Naive thymus-derived CD8-positive, alpha-beta T cell (primary cell): ENCODE measurements at regions not wholly inside any gene's neighbourhood (a gene's known extent, or its start where the extent isn't known, plus 50 kb on each side); places are given as distances from the start of the nearest gene placed in this dataset.

Experiments used
- ATAC-seq, 2 donors: fragments of 150-1000 bp; cut with Tn5 transposase in 1 of 2; sonication (Bioruptor Pico), chemical (Tn5 transposase) in 1 of 2; 1 replicate in 1 of 2; 2 replicates in 1 of 2; pipeline ENCODE4 v1.10.0; 2021; ENCODE audit warnings: mild to moderate bottlenecking in 2 of 2, moderate library complexity in 2 of 2
- POLR2A ChIA-PET: fragments of 350-600 bp; sonication (Branson Sonifier 250); formaldehyde crosslinking; loops from one replicate; lab custom pipeline; 2021; ENCODE audit warnings: antibody characterized with exemption; lab: Charles Lee
- DNase-seq, 10 donors: peaks; one replicate each; pipeline versions ENCODE4 v3.0.0 to v3.0.0-alpha.2; 2020 to 2022
- H3K27ac Mint-ChIP-seq, 10 donors: one replicate each; pipeline ENCODE4 v1.8.0; 2020 to 2022; ENCODE audit warnings: mild to moderate bottlenecking in 10 of 10, mixed read lengths in 10 of 10, moderate library complexity in 4 of 10, inconsistent platforms in 1 of 10
- H3K27me3 Mint-ChIP-seq, 5 donors: one replicate each; pipeline ENCODE4 v1.8.0; 2021 to 2022; ENCODE audit warnings: mixed read lengths in 5 of 5
- H3K36me3 Mint-ChIP-seq, 3 donors: one replicate each; pipeline ENCODE4 v1.8.0; 2020 to 2022; ENCODE audit warnings: mixed read lengths in 3 of 3, mild to moderate bottlenecking in 2 of 3, inconsistent platforms in 1 of 3
- H3K4me1 Mint-ChIP-seq, 4 donors: one replicate each; pipeline ENCODE4 v1.8.0; 2021 to 2022; ENCODE audit warnings: mixed read lengths in 4 of 4
- H3K4me3 Mint-ChIP-seq, 10 donors: one replicate each; pipeline ENCODE4 v1.8.0; 2020 to 2022; ENCODE audit warnings: mild to moderate bottlenecking in 10 of 10, mixed read lengths in 10 of 10, moderate library complexity in 6 of 10, inconsistent platforms in 1 of 10
- H3K9me3 Mint-ChIP-seq, 9 donors: one replicate each; pipeline ENCODE4 v1.8.0; 2020 to 2022; ENCODE audit warnings: mixed read lengths in 9 of 9, mild to moderate bottlenecking in 3 of 9, inconsistent platforms in 1 of 9, moderate library complexity in 1 of 9

GRCh38 chr10:28426392-28427159 is 106.3 kb upstream of the WAC start:
- peaks cover 0 to 20% (median 3%) of the 10 kb centered on the region in 5 donors for H3K27me3 Mint-ChIP-seq
- POLR2A ChIA-PET, result interaction anchor here (0.8 kb wide), 1 partner anchor 14 kb away, joined by 3 read pairs; no protein-coding TSS in a partner anchor
- no peaks in the 10 kb centered on the region for H3K36me3 Mint-ChIP-seq
- H3K4me1 Mint-ChIP-seq, result no peaks in the 10 kb centered on the region
- ATAC-seq, result no peak
- H3K4me3 Mint-ChIP-seq, result no peak overlapping the region
- H3K27ac Mint-ChIP-seq, result no peak overlapping the region
- no peak for DNase-seq
- H3K9me3 Mint-ChIP-seq, result peaks cover 0 to 2% (median 0%) of the 10 kb centered on the region in 9 donors

- peaks cover 3 to 6% (median 4%) of the 10 kb centered on the region in 4 donors for H3K4me1 Mint-ChIP-seq
- no peak for DNase-seq
- no peak overlapping the region for H3K27ac Mint-ChIP-seq
- POLR2A ChIA-PET, result interaction anchor here (0.8 kb wide), 1 partner anchor 15 kb away, joined by 3 read pairs; no protein-coding TSS in a partner anchor
- no peaks in the 10 kb centered on the region for H3K36me3 Mint-ChIP-seq
- no peak overlapping the region for H3K4me3 Mint-ChIP-seq
- peaks cover 0 to 2% (median 0%) of the 10 kb centered on the region in 9 donors for H3K9me3 Mint-ChIP-seq
- ATAC-seq, result no peak
- peaks cover 0 to 20% (median 3%) of the 10 kb centered on the region in 5 donors for H3K27me3 Mint-ChIP-seq
Observed at GRCh38 chr10:28427376-28427775, 105.5 kb upstream of the WAC start.

GRCh38 chr10:28429045-28429444 is 103.9 kb upstream of the WAC start:
- Mint-ChIP-seq H3K36me3 (no peaks in the 10 kb centered on the region), H3K27me3 (peaks cover 0 to 13% (median 0%) of the 10 kb centered on the region in 5 donors), H3K4me1 (peaks cover 3 to 8% (median 6%) of the 10 kb centered on the region in 4 donors), H3K27ac (no peak overlapping the region), H3K9me3 (no peaks in the 10 kb centered on the region), H3K4me3 (no peak overlapping the region)
- DNase-seq (no peak), ATAC-seq (no peak)
- POLR2A ChIA-PET, result no interaction called here

GRCh38 chr10:28429573-28430216 is 103.2 kb upstream of the WAC start:
- ATAC-seq, result no peak
- no peaks in the 10 kb centered on the region for H3K9me3 Mint-ChIP-seq
- POLR2A ChIA-PET, result no interaction called here

GRCh38 chr10:28431139-28431538 is 101.8 kb upstream of the WAC start:
- ATAC-seq, result no peak
- Mint-ChIP-seq H3K9me3 (no peaks in the 10 kb centered on the region), H3K4me1 (peaks cover 5 to 8% (median 6%) of the 10 kb centered on the region in 4 donors), H3K36me3 (no peaks in the 10 kb centered on the region), H3K27me3 (peaks cover 0 to 8% (median 0%) of the 10 kb centered on the region in 5 donors), H3K4me3 (no peak overlapping the region), H3K27ac (no peak overlapping the region)
- POLR2A ChIA-PET, result interaction anchor here (0.5 kb wide), 1 partner anchor 179 kb away, joined by 3 read pairs; no protein-coding TSS in a partner anchor
- DNase-seq, result no peak

More at GRCh38 chr10:28429573-28430216, 103.2 kb upstream of the WAC start:
- Mint-ChIP-seq H3K4me1 (peaks cover 5 to 8% (median 6%) of the 10 kb centered on the region in 4 donors), H3K27ac (no peak overlapping the region), H3K4me3 (no peak overlapping the region), H3K27me3 (peaks cover 0 to 13% (median 0%) of the 10 kb centered on the region in 5 donors), H3K36me3 (no peaks in the 10 kb centered on the region)
- no peak for DNase-seq

- peak in 6 of 10 donors; percentile 5 to 46 (median 27) for DNase-seq
- Mint-ChIP-seq H3K9me3 (no peaks in the 10 kb centered on the region), H3K36me3 (no peaks in the 10 kb centered on the region), H3K4me1 (peaks cover 5 to 8% (median 6%) of the 10 kb centered on the region in 4 donors), H3K4me3 (peak overlapping the region; percentile 44 to 82 (median 67)), H3K27ac (peak overlapping the region in 4 of 10 donors; percentile 37 to 78 (median 48)), H3K27me3 (peaks cover 0 to 8% (median 0%) of the 10 kb centered on the region in 5 donors)
- POLR2A ChIA-PET, result interaction anchor here (0.7 kb wide), 1 partner anchor 189 kb away, joined by 3 read pairs; no protein-coding TSS in a partner anchor
- peak; percentile 57 to 68 for ATAC-seq
Observed at GRCh38 chr10:28432210-28432676, 100.7 kb upstream of the WAC start.

GRCh38 chr10:28434063-28434462 is 98.9 kb upstream of the WAC start:
- Mint-ChIP-seq H3K27ac (no peak overlapping the region), H3K36me3 (no peaks in the 10 kb centered on the region), H3K9me3 (no peaks in the 10 kb centered on the region), H3K4me3 (no peak overlapping the region), H3K27me3 (peaks cover 0 to 14% (median 5%) of the 10 kb centered on the region in 5 donors), H3K4me1 (peaks cover 5 to 8% (median 6%) of the 10 kb centered on the region in 4 donors)
- DNase-seq (no peak), ATAC-seq (no peak)
- POLR2A ChIA-PET, result no interaction called here

GRCh38 chr10:28442403-28442802 is 90.5 kb upstream of the WAC start:
- Mint-ChIP-seq H3K27me3 (peaks cover 11 to 20% (median 12%) of the 10 kb centered on the region in 5 donors), H3K27ac (no peak overlapping the region), H3K4me3 (no peak overlapping the region), H3K4me1 (no peaks in the 10 kb centered on the region), H3K9me3 (no peaks in the 10 kb centered on the region), H3K36me3 (no peaks in the 10 kb centered on the region)
- POLR2A ChIA-PET, result no interaction called here
- no peak for ATAC-seq
- no peak for DNase-seq

- Mint-ChIP-seq H3K4me3 (no peak overlapping the region), H3K36me3 (no peaks in the 10 kb centered on the region), H3K27ac (no peak overlapping the region), H3K27me3 (peaks cover 5 to 14% (median 8%) of the 10 kb centered on the region in 5 donors), H3K9me3 (no peaks in the 10 kb centered on the region), H3K4me1 (no peaks in the 10 kb centered on the region)
- ATAC-seq (no peak), DNase-seq (no peak)
- POLR2A ChIA-PET, result no interaction called here
Observed at GRCh38 chr10:28444031-28444430, 88.9 kb upstream of the WAC start.

GRCh38 chr10:28445516-28445915 is 87.4 kb upstream of the WAC start:
- no peak overlapping the region for H3K4me3 Mint-ChIP-seq
- DNase-seq, result no peak
- H3K9me3 Mint-ChIP-seq, result no peaks in the 10 kb centered on the region
- no peaks in the 10 kb centered on the region for H3K4me1 Mint-ChIP-seq
- ATAC-seq, result no peak
- POLR2A ChIA-PET, result no interaction called here
- peaks cover 5 to 14% (median 11%) of the 10 kb centered on the region in 5 donors for H3K27me3 Mint-ChIP-seq
- no peaks in the 10 kb centered on the region for H3K36me3 Mint-ChIP-seq
- peak overlapping the region in 1 of 10 donors; percentile 9 for H3K27ac Mint-ChIP-seq

GRCh38 chr10:28449382-28449781 is 83.5 kb upstream of the WAC start:
- H3K4me3 Mint-ChIP-seq, result no peak overlapping the region
- POLR2A ChIA-PET, result no interaction called here
- H3K27ac Mint-ChIP-seq, result no peak overlapping the region

GRCh38 chr10:28449926-28450325 is 83.0 kb upstream of the WAC start:
- H3K9me3 Mint-ChIP-seq, result peaks cover 0 to 7% (median 0%) of the 10 kb centered on the region in 9 donors
- peaks cover 0 to 3% (median 1%) of the 10 kb centered on the region in 3 donors for H3K36me3 Mint-ChIP-seq
- no peak for ATAC-seq
- POLR2A ChIA-PET, result no interaction called here
- DNase-seq, result no peak
- H3K4me1 Mint-ChIP-seq, result no peaks in the 10 kb centered on the region
- no peak overlapping the region for H3K4me3 Mint-ChIP-seq
- peaks cover 3 to 16% (median 11%) of the 10 kb centered on the region in 5 donors for H3K27me3 Mint-ChIP-seq
- no peak overlapping the region for H3K27ac Mint-ChIP-seq

More at GRCh38 chr10:28449382-28449781, 83.5 kb upstream of the WAC start:
- Mint-ChIP-seq H3K9me3 (peaks cover 0 to 6% (median 0%) of the 10 kb centered on the region in 9 donors), H3K4me1 (no peaks in the 10 kb centered on the region), H3K36me3 (peaks cover 0 to 3% (median 0%) of the 10 kb centered on the region in 3 donors), H3K27me3 (peaks cover 4 to 16% (median 12%) of the 10 kb centered on the region in 5 donors)
- ATAC-seq (no peak), DNase-seq (no peak)
